ENCODE measurements at regions not wholly inside any gene's neighbourhood (a gene's known extent, or its start where the extent isn't known, plus 50 kb on each side); places are given as distances from the start of the nearest gene placed in this dataset.

GRCh38 chr13:99654076-99654475 is 152.8 kb downstream of the TM9SF2 start:
- Mint-ChIP-seq H3K36me3 (ENCODE audit: low read depth) (no peaks in the 10 kb centered on the region), H3K4me1 (peaks cover 30% of the 10 kb centered on the region), H3K4me3 (no peak overlapping the region), H3K27ac (ENCODE audit: unreplicated experiment) (no peak overlapping the region), H3K9me3 (no peaks in the 10 kb centered on the region), H3K27me3 (ENCODE audit: low read depth) (peaks cover 23% of the 10 kb centered on the region)
- no peak for DNase-seq (ENCODE audit: low read depth, low spot score)
- TF ChIP-seq CTCF (conservative IDR thresholded peaks at IDR 0.05), result no peak

DNA sequence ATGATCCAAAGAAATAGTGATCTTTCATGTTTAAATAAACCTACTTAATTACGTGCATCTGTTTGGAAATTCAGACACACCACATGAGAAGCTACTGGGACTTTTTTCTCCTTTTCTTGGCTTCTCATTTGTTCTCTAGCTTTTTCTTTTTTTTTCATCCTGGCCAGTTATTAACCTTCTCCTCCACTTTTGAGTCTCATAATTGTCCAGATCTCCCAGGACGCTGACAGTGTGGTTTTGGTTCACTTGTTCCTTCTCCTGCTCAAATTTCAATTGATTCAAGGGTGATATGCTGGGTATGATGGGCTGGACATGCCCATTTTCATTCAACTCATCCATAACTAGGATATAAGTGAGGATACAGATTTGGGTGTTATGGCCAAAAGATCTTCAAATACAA is 152.3 kb downstream of the TM9SF2 start:
- Mint-ChIP-seq H3K4me1 (peaks cover 27% of the 10 kb centered on the region), H3K27ac (ENCODE audit: unreplicated experiment) (no peak overlapping the region), H3K4me3 (no peak overlapping the region), H3K27me3 (ENCODE audit: low read depth) (peaks cover 20% of the 10 kb centered on the region), H3K9me3 (no peaks in the 10 kb centered on the region), H3K36me3 (ENCODE audit: low read depth) (no peaks in the 10 kb centered on the region)
- no peak for TF ChIP-seq CTCF (conservative IDR thresholded peaks at IDR 0.05)
- DNase-seq (ENCODE audit: low read depth, low spot score), result no peak

DNA sequence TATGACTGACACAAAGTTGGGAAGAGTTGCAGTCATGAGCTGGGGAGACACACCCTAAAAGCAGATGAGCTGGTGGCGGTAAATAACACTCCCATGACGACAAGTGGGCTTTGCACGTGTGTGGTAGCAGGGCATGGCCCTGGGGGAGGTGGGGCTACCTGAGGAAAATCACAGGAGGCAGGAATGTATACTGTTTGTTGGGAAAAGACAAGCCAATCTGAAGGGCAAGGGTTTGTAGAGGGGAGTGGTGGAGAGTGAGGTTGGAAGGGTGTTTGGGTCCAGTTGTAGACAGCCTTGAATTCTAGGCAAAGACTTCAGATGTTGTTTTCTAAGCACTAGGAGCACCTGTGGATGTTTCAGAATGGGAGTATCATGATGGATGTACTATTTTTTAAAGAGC is 151.6 kb downstream of the TM9SF2 start:
- TF ChIP-seq CTCF (conservative IDR thresholded peaks at IDR 0.05), result no peak
- DNase-seq (ENCODE audit: low read depth, low spot score), result no peak
- no peak overlapping the region for H3K27ac Mint-ChIP-seq (ENCODE audit: unreplicated experiment)
- no peaks in the 10 kb centered on the region for H3K36me3 Mint-ChIP-seq (ENCODE audit: low read depth)
- no peaks in the 10 kb centered on the region for H3K9me3 Mint-ChIP-seq
- peaks cover 32% of the 10 kb centered on the region for H3K4me1 Mint-ChIP-seq
- H3K4me3 Mint-ChIP-seq, result no peak overlapping the region
- peaks cover 20% of the 10 kb centered on the region for H3K27me3 Mint-ChIP-seq (ENCODE audit: low read depth)

DNA sequence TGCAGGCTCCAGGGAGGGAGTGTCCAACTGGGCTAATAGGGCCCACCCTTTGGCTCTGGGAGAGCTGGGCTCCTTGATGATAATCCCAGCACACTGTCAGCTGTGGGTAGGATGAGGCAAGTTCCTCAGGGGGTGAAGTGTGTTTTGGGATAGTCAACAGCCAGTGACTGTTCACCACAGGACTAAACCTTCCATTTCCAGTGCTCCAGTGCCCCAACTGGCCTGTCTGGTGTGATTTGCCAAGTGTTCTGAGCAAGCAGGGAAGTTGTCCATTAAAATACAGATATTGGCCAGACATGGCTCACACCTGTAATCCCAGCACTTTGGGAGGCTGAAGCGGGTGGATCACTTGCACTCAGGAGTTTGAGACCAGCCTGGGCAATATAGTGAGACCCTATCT is 150.9 kb downstream of the TM9SF2 start:
- no peak for DNase-seq (ENCODE audit: low read depth, low spot score)
- H3K4me1 Mint-ChIP-seq, result peaks cover 27% of the 10 kb centered on the region
- no peak overlapping the region for H3K27ac Mint-ChIP-seq (ENCODE audit: unreplicated experiment)
- no peak for TF ChIP-seq CTCF (conservative IDR thresholded peaks at IDR 0.05)
- no peak overlapping the region for H3K4me3 Mint-ChIP-seq
- H3K36me3 Mint-ChIP-seq (ENCODE audit: low read depth), result no peaks in the 10 kb centered on the region
- peaks cover 14% of the 10 kb centered on the region for H3K27me3 Mint-ChIP-seq (ENCODE audit: low read depth)
- H3K9me3 Mint-ChIP-seq, result no peaks in the 10 kb centered on the region

GRCh38 chr13:99651016-99651415 is 149.7 kb downstream of the TM9SF2 start:
- Mint-ChIP-seq H3K4me3 (no peak overlapping the region), H3K36me3 (ENCODE audit: low read depth) (no peaks in the 10 kb centered on the region), H3K27ac (ENCODE audit: unreplicated experiment) (no peak overlapping the region), H3K4me1 (peaks cover 16% of the 10 kb centered on the region), H3K27me3 (ENCODE audit: low read depth) (peaks cover 5% of the 10 kb centered on the region), H3K9me3 (no peaks in the 10 kb centered on the region)
- DNase-seq (ENCODE audit: low read depth, low spot score), result no peak
- TF ChIP-seq CTCF (conservative IDR thresholded peaks at IDR 0.05), result no peak

GRCh38 chr13:99650410-99650809 is 149.1 kb downstream of the TM9SF2 start:
- Mint-ChIP-seq H3K27me3 (ENCODE audit: low read depth) (peaks cover 4% of the 10 kb centered on the region), H3K27ac (ENCODE audit: unreplicated experiment) (no peak overlapping the region), H3K36me3 (ENCODE audit: low read depth) (no peaks in the 10 kb centered on the region), H3K4me3 (no peak overlapping the region), H3K9me3 (no peaks in the 10 kb centered on the region), H3K4me1 (peaks cover 19% of the 10 kb centered on the region)
- DNase-seq (ENCODE audit: low read depth, low spot score), result no peak
- no peak for TF ChIP-seq CTCF (conservative IDR thresholded peaks at IDR 0.05)
